GM20000 (cell line): ENCODE measurements at regions not wholly inside any gene's neighbourhood (a gene's known extent, or its start where the extent isn't known, plus 50 kb on each side); places are given as distances from the start of the nearest gene placed in this dataset.

Experiments
- DNase-seq: peaks from one replicate; pipeline ENCODE4 v3.0.0; 2012; ENCODE audit warnings: low spot score
- CTCF ChIP-seq: IDR thresholded peaks from 2 replicates; pipeline ENCODE4 v1.5.1; 2012; ENCODE audit warnings: mild to moderate bottlenecking, control low read depth; ENCODE audit errors: extremely low read depth, missing control alignments

GRCh38 chr12:92520511-92520910 is 182.3 kb upstream of the PLEKHG7 start:
- DNase-seq: no peak
- TF ChIP-seq CTCF: no peak

GRCh38 chr12:92519284-92519683 is 183.5 kb upstream of the PLEKHG7 start:
- TF ChIP-seq CTCF: no peak
- DNase-seq: no peak

GRCh38 chr12:92518071-92518470 is 184.7 kb upstream of the PLEKHG7 start:
- TF ChIP-seq CTCF: no peak
- DNase-seq: no peak

GRCh38 chr12:92516277-92516600 is 186.6 kb upstream of the PLEKHG7 start:
- TF ChIP-seq CTCF: no peak

GRCh38 chr12:92513231-92513730 is 189.5 kb upstream of the PLEKHG7 start:
- no peak for TF ChIP-seq CTCF
- no peak for DNase-seq

More at GRCh38 chr12:92516277-92516600, 186.6 kb upstream of the PLEKHG7 start:
- no peak for DNase-seq

GRCh38 chr12:92511786-92512185 is 191.0 kb upstream of the PLEKHG7 start:
- no peak for DNase-seq
- TF ChIP-seq CTCF: no peak

GRCh38 chr12:92509156-92509738 is 193.5 kb upstream of the PLEKHG7 start:
- DNase-seq: no peak
- TF ChIP-seq CTCF: no peak
